ENCODE measurements at regions not wholly inside any gene's neighbourhood (a gene's known extent, or its start where the extent isn't known, plus 50 kb on each side); places are given as distances from the start of the nearest gene placed in this dataset.
A peak's percentile ranks its signal among the peaks of the same experiment; 100 is the strongest.
"Not testable (repeated sequence)": the region's sequence is repeated elsewhere in the genome, so short reads cannot be mapped to it uniquely, and the experiment has no call there.

- WGBS, 4 donors, result 76 to 85% (median 80%) methylated on average over 9 of the region's 9 CpGs
- ATAC-seq (peak in 1 of 4 donors; percentile 75), DNase-seq (peak in 4 of 5 donors; percentile 18 to 46 (median 30))
- H3K27me3 ChIP-seq, result no peaks in the 10 kb centered on the region
- H3K27ac ChIP-seq, result peak overlapping the region in 1 of 12 donors; percentile 23
- H3K36me3 ChIP-seq, result no peaks in the 10 kb centered on the region
- H3K9me3 ChIP-seq, result peaks cover 0 to 8% (median 0%) of the 10 kb centered on the region in 12 donors
- H3K4me1 ChIP-seq, result no peaks in the 10 kb centered on the region
- intact Hi-C loops (cut with DNase I), result no loop called here
- TF ChIP-seq POLR2A (IDR thresholded peaks at IDR 0.05) (no peak), CTCF (IDR thresholded peaks at IDR 0.05) (no peak)
- H3K4me3 ChIP-seq, result no peak overlapping the region
Observed at GRCh38 chr9:6149315-6149714, 66.3 kb upstream of the IL33 start.

GRCh38 chr9:6147846-6148245 lies 67.8 kb upstream of the IL33 start:
- no peak overlapping the region for H3K4me3 ChIP-seq
- ATAC-seq (no peak), DNase-seq (no peak)
- no peak overlapping the region for H3K27ac ChIP-seq
- intact Hi-C loops (cut with DNase I), result no loop called here
- H3K9me3 ChIP-seq, result peaks cover 0 to 8% (median 0%) of the 10 kb centered on the region in 12 donors
- H3K36me3 ChIP-seq, result no peaks in the 10 kb centered on the region
- TF ChIP-seq POLR2A (IDR thresholded peaks at IDR 0.05), result no peak
- TF ChIP-seq CTCF (IDR thresholded peaks at IDR 0.05), result no peak
- no peaks in the 10 kb centered on the region for H3K27me3 ChIP-seq
- no peaks in the 10 kb centered on the region for H3K4me1 ChIP-seq
- WGBS, 4 donors, result 86 to 94% (median 92%) methylated on average over 4 of the region's 4 CpGs

- no peaks in the 10 kb centered on the region for H3K27me3 ChIP-seq
- H3K27ac ChIP-seq, result no peak overlapping the region
- no peak for TF ChIP-seq POLR2A (IDR thresholded peaks at IDR 0.05)
- no peak for TF ChIP-seq CTCF (IDR thresholded peaks at IDR 0.05)
- peaks cover 0 to 6% (median 0%) of the 10 kb centered on the region in 12 donors for H3K9me3 ChIP-seq
- ATAC-seq (no peak), DNase-seq (no peak)
- no peaks in the 10 kb centered on the region for H3K36me3 ChIP-seq
- WGBS, 4 donors, result 82 to 94% (median 85%) methylated on average over 1 of the region's 1 CpG
- intact Hi-C loops (cut with DNase I), result no loop called here
- no peaks in the 10 kb centered on the region for H3K4me1 ChIP-seq
- H3K4me3 ChIP-seq, result no peak overlapping the region
Observed at GRCh38 chr9:6144947-6145346, 70.7 kb upstream of the IL33 start.

DNA sequence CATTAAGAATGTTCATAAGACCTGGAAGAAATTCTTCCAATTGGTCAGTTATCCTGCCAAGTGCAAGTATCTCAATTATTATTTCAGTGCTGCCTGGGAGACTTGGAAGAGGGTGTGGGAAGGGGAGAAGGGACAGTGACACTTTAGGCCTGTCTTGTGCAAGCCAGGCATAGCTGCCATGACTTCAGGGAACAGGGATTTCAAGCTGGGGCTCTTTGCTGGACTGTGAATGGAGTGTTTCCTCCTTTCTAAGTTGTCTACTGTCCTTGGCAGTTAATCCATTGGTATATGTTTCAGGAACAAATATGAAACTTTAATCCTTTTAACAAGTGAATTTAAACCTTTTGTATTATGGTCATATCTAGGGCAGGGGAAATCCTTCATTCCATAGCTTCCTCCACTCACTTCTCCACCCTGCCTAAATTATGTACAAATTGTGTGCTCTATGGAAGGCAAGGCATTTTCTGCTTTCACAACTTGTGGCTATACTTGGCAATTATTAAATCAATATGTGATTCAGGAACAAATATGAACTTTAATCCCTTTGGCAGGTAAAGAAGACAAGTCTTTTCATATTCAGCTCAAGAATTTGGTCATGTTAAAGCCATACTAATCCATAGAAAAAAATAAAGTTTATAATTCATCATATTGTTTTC lies 72.7 kb upstream of the IL33 start:
- intact Hi-C loops (cut with DNase I), result no loop called here
- DNase-seq (no peak), ATAC-seq (no peak)
- no peaks in the 10 kb centered on the region for H3K4me1 ChIP-seq
- H3K36me3 ChIP-seq, result no peaks in the 10 kb centered on the region
- H3K4me3 ChIP-seq, result no peak overlapping the region
- no peak overlapping the region for H3K27ac ChIP-seq
- H3K27me3 ChIP-seq, result no peaks in the 10 kb centered on the region
- peaks cover 0 to 6% (median 0%) of the 10 kb centered on the region in 12 donors for H3K9me3 ChIP-seq
- TF ChIP-seq CTCF (IDR thresholded peaks at IDR 0.05) (no peak), POLR2A (IDR thresholded peaks at IDR 0.05) (no peak)

DNA sequence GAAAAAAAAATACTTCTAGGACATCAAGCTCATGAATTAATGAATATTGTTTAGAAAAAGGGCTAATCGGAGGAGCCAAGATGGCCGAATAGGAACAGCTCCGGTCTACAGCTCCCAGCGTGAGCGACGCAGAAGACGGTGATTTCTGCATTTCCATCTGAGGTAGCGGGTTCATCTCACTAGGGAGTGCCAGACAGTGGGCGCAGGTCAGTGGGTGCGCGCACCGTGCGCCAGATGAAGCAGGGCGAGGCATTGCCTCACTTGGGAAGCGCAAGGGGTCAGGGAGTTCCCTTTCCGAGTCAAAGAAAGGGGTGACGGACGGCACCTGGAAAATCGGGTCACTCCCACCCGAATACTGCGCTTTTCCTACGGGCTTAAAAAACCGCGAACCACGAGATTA lies 79.8 kb upstream of the IL33 start:
- DNase-seq; H3K9me3 ChIP-seq; H3K27ac ChIP-seq; H3K27me3 ChIP-seq; H3K4me1 ChIP-seq; H3K36me3 ChIP-seq; intact Hi-C loops (cut with DNase I); ATAC-seq; H3K4me3 ChIP-seq: not testable (repeated sequence)
- 83 to 92% (median 92%) methylated on average over 17 to 25 of the region's 25 CpGs for WGBS, 4 donors

Measured in heart left ventricle (tissue), 16 donors.